Common myeloid progenitor, CD34-positive (primary cell): ENCODE measurements at regions not wholly inside any gene's neighbourhood (a gene's known extent, or its start where the extent isn't known, plus 50 kb on each side); places are given as distances from the start of the nearest gene placed in this dataset.

ENCODE experiments used
- CTCF ChIA-PET: fragments of 350-600 bp; sonication (Branson Sonifier 250); formaldehyde crosslinking; loops from one replicate; lab custom pipeline; 2021; ENCODE audit warnings: antibody characterized with exemption; lab: Charles Lee
- POLR2A ChIA-PET: fragments of 350-600 bp; sonication (Branson Sonifier 250); formaldehyde crosslinking; loops from one replicate; lab custom pipeline; 2021; ENCODE audit warnings: antibody characterized with exemption; lab: Charles Lee
- DNase-seq, 3 donors: peaks; one replicate each; pipeline versions ENCODE4 v3.0.0 to v3.0.0-alpha.2; 2013
- H3K27ac ChIP-seq, 2 experiments: 1 replicate in 1 of 2; 2 replicates in 1 of 2; pipeline ENCODE4 v1.7.0; 2013; ENCODE audit warnings: inconsistent platforms in 2 of 2, low read length in 2 of 2, mild to moderate bottlenecking in 2 of 2, low read depth in 1 of 2, moderate library complexity in 1 of 2; ENCODE audit not compliant: severe bottlenecking in 2 of 2, insufficient read depth in 1 of 2, poor library complexity in 1 of 2
- H3K27me3 ChIP-seq, 5 experiments: replicated peaks in 2 of 5; 1 replicate in 3 of 5; 2 replicates in 2 of 5; pipeline versions ENCODE4 v1.6.1 to v1.7.0; 2013; ENCODE audit warnings: low read length in 4 of 5, mild to moderate bottlenecking in 2 of 5, moderate library complexity in 2 of 5, inconsistent platforms in 1 of 5; ENCODE audit not compliant: insufficient read depth in 5 of 5, control insufficient read depth in 4 of 5
- H3K36me3 ChIP-seq, 4 experiments: 1 replicate in 2 of 4; 2 replicates in 2 of 4; pipeline versions ENCODE4 v1.6.1 to v1.7.0; 2013; ENCODE audit warnings: low read length in 3 of 4, control low read depth in 1 of 4, mild to moderate bottlenecking in 1 of 4; ENCODE audit not compliant: control insufficient read depth in 4 of 4, insufficient read depth in 4 of 4
- H3K4me1 ChIP-seq, 4 experiments: 1 replicate in 3 of 4; 2 replicates in 1 of 4; pipeline versions ENCODE4 v1.6.1 to v1.7.1; 2013; ENCODE audit warnings: low read length in 3 of 4, mild to moderate bottlenecking in 3 of 4, control low read depth in 1 of 4, inconsistent platforms in 1 of 4, moderate library complexity in 1 of 4; ENCODE audit not compliant: control insufficient read depth in 4 of 4, insufficient read depth in 4 of 4; ENCODE audit errors: control extremely low read depth in 1 of 4
- H3K4me3 ChIP-seq, 7 experiments: 1 replicate in 4 of 7; 2 replicates in 3 of 7; pipeline versions ENCODE4 v1.5.1 to v1.7.0; 2013; ENCODE audit warnings: mild to moderate bottlenecking in 7 of 7, low read length in 6 of 7, moderate library complexity in 6 of 7, inconsistent platforms in 2 of 7, low read depth in 2 of 7, control low read depth in 1 of 7; ENCODE audit not compliant: insufficient read depth in 4 of 7, control insufficient read depth in 1 of 7; ENCODE audit errors: extremely low read depth in 1 of 7
- H3K9me3 ChIP-seq, 5 experiments: 1 replicate in 4 of 5; 2 replicates in 1 of 5; pipeline versions ENCODE4 v1.6.1 to v1.7.1; 2013; ENCODE audit warnings: low read length in 4 of 5, mild to moderate bottlenecking in 2 of 5, inconsistent platforms in 1 of 5, low read depth in 1 of 5, moderate library complexity in 1 of 5; ENCODE audit not compliant: control insufficient read depth in 4 of 5, insufficient read depth in 2 of 5; ENCODE audit errors: control extremely low read depth in 1 of 5
- WGBS: methylation state at CpG from one replicate; pipeline ENCODE4 v1.1.5; 2013; ENCODE audit not compliant: insufficient coverage; 5-methylcytosine and 5-hydroxymethylcytosine counted together

DNA sequence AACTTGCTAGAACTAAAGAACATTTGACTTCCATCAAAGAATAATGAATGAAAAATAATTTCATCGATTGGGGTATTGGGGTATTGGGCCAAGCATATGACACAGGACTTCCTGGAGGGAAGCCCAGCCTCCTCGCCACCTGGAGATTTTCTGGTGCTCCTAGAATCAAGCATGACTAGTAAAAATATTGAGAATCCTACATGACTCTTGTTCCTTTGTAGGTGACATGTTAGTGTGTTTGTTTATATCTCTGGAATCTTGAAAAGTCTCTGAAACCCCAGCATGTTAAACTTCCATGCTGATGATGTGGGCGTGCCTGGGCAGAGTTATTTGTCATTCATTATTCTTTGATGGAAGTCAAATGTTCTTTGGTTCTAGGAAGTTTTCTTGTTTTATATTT lies 90.1 kb upstream of the EPHB3 start:
- Histone ChIP-seq H3K27ac (peak overlapping the region in 1 of 2 experiments; percentile 98), H3K4me1 (peaks cover 8 to 67% (median 47%) of the 10 kb centered on the region in 4 experiments), H3K36me3 (no peaks in the 10 kb centered on the region), H3K27me3 (no peaks in the 10 kb centered on the region), H3K4me3 (peak overlapping the region in 1 of 7 experiments; percentile 3), H3K9me3 (peaks cover 0 to 2% (median 0%) of the 10 kb centered on the region in 5 experiments)
- ChIA-PET POLR2A (interaction anchor here (0.6 kb wide), 1 partner anchor 42 kb away, joined by 3 read pairs; no protein-coding TSS in a partner anchor), CTCF (interaction anchor here (0.9 to 6.4 kb wide), 6 partner anchors 13 to 100 kb away, joined by 3 to 104 read pairs (median 4); no protein-coding TSS in a partner anchor)
- DNase-seq = no peak
- 80% methylated on average over 1 of the region's 3 CpGs for WGBS

DNA sequence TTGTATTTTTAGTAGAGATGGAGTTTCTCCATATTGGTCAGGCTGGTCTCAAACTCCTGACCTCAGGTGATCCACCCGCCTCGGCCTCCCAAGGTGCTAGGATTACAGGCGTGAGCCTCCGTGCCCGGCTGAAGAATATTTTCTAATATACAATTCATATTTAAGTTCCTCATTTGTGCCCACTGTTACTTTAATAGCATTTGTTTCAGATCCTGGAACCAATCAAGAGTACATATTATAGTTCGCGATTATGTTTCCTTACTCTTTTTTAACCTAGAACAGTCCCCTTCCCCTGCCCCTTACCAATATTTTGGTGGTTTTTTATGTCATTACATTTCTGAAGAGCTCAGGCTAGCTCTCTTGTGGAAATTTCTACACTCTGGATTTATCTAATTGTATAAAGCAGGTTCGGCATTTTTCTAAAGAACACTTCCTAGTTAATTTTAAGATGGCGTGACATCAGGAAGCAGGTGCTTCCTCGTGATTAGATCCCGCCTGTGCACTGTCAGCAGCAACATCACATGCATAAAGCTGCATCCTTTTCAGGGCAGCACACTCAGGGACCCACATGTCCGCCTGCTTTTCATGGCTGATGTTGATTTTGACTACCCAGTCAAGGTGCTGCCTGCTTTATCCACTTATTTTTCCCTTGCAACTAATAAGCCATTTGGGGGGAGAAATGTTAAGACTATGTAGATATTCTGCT lies 88.7 kb upstream of the EPHB3 start:
- WGBS = 3% methylated on average over 6 of the region's 12 CpGs
- H3K4me3 ChIP-seq = peak overlapping the region in 5 of 7 experiments; percentile 19 to 60 (median 36)
- H3K36me3 ChIP-seq = no peaks in the 10 kb centered on the region
- DNase-seq = peak; percentile 99 to 100 (median 100)
- no peaks in the 10 kb centered on the region for H3K27me3 ChIP-seq
- POLR2A ChIA-PET = interaction anchor here (0.7 kb wide), 1 partner anchor 52 kb away, joined by 3 read pairs; no protein-coding TSS in a partner anchor
- CTCF ChIA-PET = interaction anchor here (0.8 to 4.7 kb wide), 8 partner anchors 11 to 101 kb away, joined by 3 to 31 read pairs (median 5); no protein-coding TSS in a partner anchor
- H3K4me1 ChIP-seq = peaks cover 5 to 55% (median 40%) of the 10 kb centered on the region in 4 experiments
- H3K9me3 ChIP-seq = peaks cover 0 to 3% (median 0%) of the 10 kb centered on the region in 5 experiments
- H3K27ac ChIP-seq = peak overlapping the region; percentile 97 to 98

DNA sequence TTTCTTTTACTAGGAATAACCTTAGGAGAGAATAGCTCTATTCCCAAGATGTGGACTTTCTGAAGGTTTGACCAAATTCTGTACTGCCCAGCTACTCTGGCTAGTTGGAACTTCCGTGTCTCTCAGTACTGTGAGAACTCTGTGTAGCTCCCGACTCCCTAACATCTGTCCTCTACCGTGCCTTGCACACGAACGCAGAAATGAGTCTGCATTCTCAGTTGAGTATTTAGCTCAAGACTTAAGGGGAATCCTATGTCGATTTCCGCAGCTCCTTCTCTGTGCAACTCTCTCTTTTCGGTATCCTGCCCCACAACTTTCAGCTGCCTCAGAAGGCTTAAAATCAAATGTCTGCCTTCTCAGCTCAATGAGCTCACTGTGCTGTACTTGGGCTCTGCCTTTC lies 86.7 kb upstream of the EPHB3 start:
- Histone ChIP-seq H3K27me3 (no peaks in the 10 kb centered on the region), H3K36me3 (no peaks in the 10 kb centered on the region), H3K4me3 (no peak overlapping the region), H3K4me1 (peaks cover 5 to 47% (median 35%) of the 10 kb centered on the region in 4 experiments), H3K9me3 (peaks cover 0 to 4% (median 0%) of the 10 kb centered on the region in 5 experiments), H3K27ac (no peak overlapping the region)
- ChIA-PET CTCF (interaction anchor here (0.8 to 4.7 kb wide), 11 partner anchors 9 to 87 kb away, joined by 3 to 31 read pairs (median 4); partner anchors contain the start of gene EPHB3), POLR2A (no interaction called here)
- DNase-seq = no peak
- WGBS = 82% methylated on average over 8 of the region's 8 CpGs

DNA sequence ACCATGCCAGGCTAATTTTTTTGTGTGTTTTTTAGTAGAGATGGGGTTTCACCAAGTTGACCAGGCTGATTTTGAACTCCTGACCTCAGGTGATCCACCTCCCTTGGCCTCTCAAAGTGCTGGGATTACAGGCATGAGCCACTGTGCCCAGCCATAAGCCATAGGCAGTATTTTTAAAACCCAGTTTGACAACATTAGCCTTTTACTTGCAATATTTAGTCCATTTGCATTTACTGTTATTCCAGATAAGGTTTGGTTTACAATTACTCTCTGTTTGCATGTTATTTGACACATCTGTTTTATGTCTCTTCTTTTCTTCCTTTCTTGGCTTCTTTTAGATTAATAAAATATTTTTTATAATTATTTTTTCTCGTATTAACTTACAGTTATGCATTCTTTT lies 83.6 kb upstream of the EPHB3 start:
- WGBS = no CpG with 5 or more reads among the region's 1 CpG
- peaks cover 0 to 4% (median 0%) of the 10 kb centered on the region in 5 experiments for H3K9me3 ChIP-seq
- H3K36me3 ChIP-seq = no peaks in the 10 kb centered on the region
- no peaks in the 10 kb centered on the region for H3K27me3 ChIP-seq
- ChIA-PET POLR2A (no interaction called here), CTCF (no interaction called here)
- no peak overlapping the region for H3K4me3 ChIP-seq
- DNase-seq = no peak
- peaks cover 6 to 35% (median 20%) of the 10 kb centered on the region in 4 experiments for H3K4me1 ChIP-seq
- no peak overlapping the region for H3K27ac ChIP-seq

DNA sequence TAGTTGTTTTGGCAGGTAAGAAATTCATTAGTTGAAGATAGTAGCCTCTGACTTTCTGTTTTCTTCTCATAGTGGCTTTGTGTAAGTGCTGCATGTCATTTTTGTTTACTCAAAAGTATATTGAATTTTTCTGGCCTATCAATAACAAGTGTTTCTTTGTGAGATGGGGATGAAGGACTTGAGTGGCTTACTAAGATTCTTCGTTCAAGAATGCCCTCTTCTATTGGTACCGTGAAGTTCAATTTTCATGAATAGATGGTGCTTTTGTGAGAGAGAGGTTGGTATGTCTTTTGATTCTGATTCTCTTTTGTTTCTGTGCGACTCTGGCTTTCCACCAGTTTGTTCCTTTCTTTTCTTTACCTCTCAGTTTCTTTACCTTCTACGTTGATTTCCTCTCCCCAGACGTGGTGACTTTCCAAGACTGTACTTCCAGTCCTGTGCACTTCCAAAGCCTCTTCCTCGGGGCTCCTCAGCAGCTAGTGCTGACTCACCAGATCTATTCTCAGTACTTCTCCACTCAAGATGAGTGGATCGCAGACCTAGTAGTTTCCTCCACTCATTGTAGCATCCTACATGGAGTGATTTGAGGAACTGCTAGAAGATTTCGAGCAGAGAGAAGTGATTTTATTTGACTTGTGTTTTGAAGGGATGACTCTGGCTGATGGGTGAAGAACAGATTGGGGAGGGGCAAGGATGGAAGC lies 82.0 kb upstream of the EPHB3 start:
- Histone ChIP-seq H3K9me3 (peaks cover 0 to 4% (median 0%) of the 10 kb centered on the region in 5 experiments), H3K36me3 (no peaks in the 10 kb centered on the region), H3K4me1 (peaks cover 0 to 20% (median 8%) of the 10 kb centered on the region in 4 experiments), H3K27ac (no peak overlapping the region), H3K4me3 (no peak overlapping the region), H3K27me3 (no peaks in the 10 kb centered on the region)
- ChIA-PET CTCF (interaction anchor here (0.7 to 2.5 kb wide), 5 partner anchors 10 to 299 kb away, joined by 3 to 12 read pairs (median 5); no protein-coding TSS in a partner anchor), POLR2A (no interaction called here)
- peak in 2 of 3 donors; percentile 35 to 49 for DNase-seq
- 78% methylated on average over 5 of the region's 8 CpGs for WGBS

DNA sequence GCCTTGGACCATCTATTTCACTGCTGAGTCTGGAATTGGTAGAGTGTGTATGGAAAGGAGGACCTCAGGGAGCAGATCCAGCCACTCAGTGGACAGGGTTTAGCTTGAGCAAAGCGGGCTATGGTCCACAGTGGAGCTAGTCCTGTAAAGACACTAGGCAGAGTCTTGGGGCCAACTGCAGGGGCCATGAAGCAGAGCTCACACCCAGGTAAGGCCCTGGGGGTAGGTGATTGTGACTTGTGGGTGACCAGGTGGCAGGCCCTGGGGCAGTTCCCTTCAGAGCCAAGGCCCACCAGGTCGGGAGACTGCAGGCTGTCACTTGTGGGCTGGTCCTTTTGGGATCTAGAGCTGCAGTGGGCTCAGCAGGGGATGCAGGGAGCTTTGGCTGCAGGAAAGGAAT lies 80.8 kb upstream of the EPHB3 start:
- Histone ChIP-seq H3K27ac (no peak overlapping the region), H3K4me1 (peaks cover 0 to 15% (median 5%) of the 10 kb centered on the region in 4 experiments), H3K4me3 (no peak overlapping the region), H3K36me3 (no peaks in the 10 kb centered on the region), H3K9me3 (peaks cover 0 to 4% (median 0%) of the 10 kb centered on the region in 5 experiments), H3K27me3 (no peaks in the 10 kb centered on the region)
- ChIA-PET POLR2A (no interaction called here), CTCF (interaction anchor here (0.9 to 7.2 kb wide), 7 partner anchors 7 to 64 kb away, joined by 3 to 31 read pairs (median 12); no protein-coding TSS in a partner anchor)
- 100% methylated on average over 2 of the region's 2 CpGs for WGBS
- DNase-seq = no peak
